Activated T-cell treated with anti-CD3 and anti-CD28 coated beads, Interleukin-2, amount 50 U/mL, for 48 hours (primary cell): ENCODE measurements at regions not wholly inside any gene's neighbourhood (a gene's known extent, or its start where the extent isn't known, plus 50 kb on each side); places are given as distances from the start of the nearest gene placed in this dataset.
"Not testable (repeated sequence)": the region's sequence is repeated elsewhere in the genome, so short reads cannot be mapped to it uniquely, and the experiment has no call there.

Source experiments
- DNase-seq, 2 experiments: peaks; one replicate each; pipeline ENCODE4 v3.0.0-alpha.2; 2020

DNA sequence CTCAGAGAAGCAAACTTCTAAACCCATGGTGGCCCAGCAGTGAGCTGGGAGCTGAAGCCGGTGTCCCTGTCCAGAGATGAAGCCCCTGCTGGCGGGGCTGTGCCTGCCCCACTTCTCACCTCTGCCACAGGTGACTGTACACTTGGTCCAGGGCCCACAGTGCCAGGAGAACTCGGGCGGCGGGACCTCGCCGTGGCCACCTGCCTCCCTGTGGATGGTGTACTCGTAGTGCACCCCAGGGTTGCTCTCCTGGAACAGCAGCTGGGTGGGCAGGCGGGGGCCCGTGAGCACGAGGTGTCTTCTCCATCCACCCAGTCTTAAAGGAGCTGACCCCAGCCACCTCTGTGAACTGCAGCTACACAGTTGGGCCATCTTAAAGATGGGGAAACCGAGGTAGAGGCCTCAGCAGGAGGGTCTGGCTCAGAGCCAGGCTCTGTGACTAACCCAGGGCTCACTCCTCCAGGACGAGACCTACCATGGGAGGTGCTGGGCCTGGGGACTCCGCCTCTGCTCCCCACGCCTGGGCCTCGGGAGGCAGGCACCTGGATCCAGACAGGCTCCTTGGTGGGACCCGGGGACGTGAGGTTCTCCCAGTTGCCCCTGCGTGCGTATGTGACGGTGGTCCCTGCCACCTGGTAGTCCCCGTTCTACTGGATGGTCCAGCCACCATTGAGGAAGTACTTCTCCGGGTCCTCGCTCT, 113.1 kb upstream of the AKAP13 start:
- DNase-seq, result not testable (repeated sequence)

DNA sequence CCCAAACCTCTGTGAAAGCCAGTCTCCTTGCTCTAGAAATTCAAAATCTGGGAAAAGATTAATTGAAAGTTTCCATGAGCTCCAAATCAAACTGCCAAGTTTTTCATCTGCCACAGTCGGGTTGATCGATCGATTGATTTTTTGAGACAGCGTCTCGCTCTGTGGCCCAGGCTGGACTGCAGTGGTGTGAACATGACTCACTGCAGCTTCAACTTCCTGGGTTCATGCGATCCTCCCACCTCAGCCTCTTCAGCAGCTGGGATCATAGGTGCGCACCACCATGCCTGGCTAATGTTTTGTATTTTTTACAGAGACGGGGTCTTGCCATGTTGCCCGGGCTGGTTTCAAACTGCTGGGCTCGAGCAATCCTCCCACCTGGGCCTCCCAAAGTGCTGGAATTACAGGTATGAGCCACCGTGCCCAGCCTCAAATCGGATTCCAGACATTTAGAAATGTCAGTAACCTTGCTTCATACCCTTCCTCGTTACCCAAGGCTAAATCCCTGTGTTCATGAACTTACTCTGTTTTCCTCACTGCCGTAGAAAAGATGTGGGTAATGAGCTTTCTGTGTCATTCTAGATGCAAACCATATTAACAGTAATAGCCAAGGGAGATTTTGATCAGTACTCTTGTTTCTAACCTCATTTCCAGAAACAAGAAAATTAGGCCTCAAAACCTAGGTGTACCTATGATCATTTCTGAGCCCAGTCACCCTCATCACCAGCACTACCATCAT, 105.9 kb upstream of the AKAP13 start:
- no peak for DNase-seq

DNA sequence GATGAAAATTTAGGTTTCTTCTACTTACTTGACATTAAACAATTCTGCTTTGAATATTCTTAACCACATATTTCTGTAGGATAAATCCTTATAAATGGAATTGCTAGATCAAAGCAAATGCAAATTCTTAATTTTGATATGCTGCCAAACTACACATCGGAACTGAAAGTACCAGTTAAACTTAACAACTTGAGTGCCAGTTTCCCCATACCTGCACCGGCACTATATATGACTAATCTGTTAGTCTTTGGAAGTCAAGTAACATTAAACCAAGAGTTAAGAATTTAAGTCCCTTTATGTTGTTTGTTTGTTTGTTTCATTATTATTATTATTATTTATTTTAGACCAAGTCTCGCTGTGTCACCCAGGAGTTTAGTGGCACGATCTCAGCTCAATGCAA, 103.9 kb upstream of the AKAP13 start:
- DNase-seq, result no peak

DNA sequence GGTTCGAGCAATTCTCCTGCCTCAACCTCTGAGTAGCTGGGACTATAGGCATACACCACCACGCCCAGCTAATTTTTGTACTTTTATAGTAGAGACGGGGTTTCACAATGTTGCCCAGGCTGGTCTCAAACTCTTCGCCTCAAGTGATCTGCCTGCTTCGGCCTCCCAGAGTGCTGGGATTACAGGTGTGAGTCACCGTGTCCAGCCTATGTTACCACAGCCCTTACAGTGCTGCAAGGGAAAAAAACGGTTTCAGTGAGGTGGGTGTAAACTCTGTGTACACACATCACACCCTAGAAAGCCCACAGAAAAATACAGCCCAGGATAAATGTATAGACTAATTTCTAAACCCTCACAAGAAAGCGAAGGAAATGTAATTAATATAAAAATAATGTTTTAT, 103.5 kb upstream of the AKAP13 start:
- DNase-seq, result no peak

DNA sequence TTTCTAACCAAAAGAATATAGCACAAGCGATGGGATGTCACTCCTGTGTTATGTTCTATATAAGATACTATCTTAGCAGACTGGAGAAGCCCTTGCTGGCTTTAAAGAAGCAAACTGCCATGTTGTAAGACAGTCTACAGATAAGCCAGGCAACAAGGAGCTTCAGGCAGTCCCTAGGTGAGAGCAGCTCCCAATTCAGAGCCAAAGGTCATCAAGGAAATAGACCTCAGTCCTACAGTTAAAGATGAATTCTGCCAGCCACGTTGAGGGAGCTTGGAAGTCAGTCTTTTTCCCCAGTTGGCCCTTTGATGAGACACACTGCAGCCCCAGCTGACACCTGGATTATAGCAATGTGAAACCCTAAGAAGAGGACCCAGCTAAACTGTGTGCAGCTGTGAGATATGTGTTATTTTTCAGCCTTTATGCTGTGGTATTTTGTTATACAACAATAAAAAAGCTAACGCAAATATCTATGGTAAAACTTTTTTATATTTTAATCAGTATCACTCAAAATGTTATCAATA, 102.5 kb upstream of the AKAP13 start:
- no peak for DNase-seq

DNA sequence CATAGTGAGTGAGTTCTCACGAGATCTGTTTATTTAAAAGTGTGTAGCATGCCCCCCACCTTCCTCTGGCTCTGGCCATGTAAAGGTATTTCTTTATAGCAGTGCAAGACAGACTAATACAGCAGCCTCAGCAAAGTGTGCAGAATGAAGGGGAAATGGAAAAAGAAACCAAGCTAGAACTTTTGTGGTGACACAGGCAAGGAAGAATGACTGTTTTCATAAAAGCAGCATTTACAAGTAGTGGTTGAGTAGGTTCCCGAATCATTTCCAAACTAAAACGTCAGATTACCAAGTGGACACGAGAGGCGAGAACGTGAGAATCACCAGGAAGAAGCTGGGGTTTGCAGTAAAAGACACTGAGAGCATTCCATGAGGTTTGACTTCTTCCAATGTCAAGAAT, 100.2 kb upstream of the AKAP13 start:
- no peak for DNase-seq

DNA sequence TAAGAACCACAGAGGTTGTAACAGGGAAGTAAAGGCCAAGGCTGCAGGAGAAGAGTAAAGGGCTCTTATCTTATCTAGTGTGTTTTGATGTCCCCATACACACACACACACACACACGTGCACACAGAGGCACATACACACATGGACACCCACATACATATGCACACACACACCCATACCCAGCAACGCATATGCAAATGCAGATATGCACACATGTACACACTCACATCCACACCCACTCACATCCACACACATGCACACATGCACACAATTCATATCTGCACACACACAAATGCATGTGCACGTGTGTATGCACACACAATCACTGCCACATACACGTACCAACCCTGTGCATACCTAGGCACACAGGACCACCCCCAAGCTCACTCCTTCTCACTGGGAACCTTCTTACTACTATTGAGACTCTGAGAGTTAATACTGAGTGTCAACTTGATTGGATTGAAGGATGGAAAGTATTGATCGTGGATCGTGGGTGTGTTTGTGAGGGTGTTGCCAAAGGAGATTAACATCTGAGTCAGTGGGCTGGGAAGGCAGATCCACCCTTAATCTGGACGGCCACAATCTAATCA, 99.0 kb upstream of the AKAP13 start:
- DNase-seq, result no peak

DNA sequence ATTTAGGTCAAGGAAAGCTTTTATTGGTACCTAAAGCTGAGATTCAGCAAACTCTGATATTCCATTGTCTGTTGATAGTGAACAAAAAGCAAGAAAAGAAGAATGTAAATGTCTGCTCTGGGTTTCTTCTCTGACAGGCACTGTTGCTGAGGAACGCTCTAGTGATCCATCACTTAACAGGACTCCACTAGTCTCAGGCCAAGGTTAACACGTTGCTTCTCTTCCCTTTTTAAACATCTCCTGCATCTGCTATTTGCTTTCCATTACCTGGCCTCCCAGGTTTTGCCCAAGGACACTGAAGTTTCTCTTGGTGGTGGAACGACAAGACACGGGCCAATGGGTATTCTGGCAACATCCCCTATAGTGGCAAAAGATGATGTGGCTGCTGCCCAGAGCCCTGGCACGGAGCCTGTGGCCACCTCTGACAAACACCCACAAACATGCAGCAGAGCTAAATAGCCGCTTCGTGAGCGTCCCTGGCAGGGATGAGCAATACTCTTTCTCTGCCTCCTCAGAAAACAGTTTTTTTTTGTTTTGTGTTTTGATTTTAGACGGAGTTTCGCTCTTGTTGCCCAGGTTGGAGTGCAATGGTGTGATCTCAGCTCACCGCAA, 97.8 kb upstream of the AKAP13 start:
- no peak for DNase-seq

DNA sequence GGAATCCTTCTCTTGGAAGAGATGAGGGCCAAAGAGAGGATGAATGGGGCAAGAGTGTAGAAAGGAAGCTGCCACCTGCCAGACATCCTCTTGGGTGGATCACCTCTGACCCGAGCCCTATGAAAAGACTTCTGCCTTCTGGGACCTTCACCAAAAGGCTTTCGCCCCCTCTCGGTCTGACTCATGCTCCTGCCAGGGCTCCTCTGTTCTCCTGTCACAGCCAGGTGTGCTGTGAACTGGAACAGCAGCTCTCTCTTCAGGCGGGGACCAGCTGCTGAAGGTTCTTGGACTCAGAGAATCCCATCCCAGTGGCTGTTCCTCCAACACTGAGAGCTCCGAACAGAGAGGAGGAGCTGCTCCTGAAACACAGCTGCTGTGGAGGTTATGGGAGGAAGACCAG, 96.6 kb upstream of the AKAP13 start:
- DNase-seq, result not testable (repeated sequence)

DNA sequence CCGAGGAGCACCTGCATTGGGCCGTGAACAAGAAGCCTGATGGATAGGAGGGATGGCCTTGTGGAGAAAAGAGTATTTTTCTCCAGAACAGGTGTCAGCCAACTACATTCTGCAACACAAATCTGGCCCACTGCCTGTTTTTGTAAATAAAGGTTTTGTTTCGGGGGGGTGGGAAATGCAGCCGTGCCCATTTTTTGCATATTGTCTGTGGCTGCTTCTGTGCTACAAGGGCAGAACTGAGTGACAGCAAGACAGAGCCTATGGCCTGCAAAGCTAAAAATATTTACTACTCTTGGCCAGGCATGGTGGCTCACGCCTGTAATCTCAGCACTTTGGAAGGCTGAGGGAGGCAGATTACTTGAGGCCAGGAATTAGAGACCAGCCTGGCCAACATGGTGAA, 95.9 kb upstream of the AKAP13 start:
- DNase-seq, result no peak

DNA sequence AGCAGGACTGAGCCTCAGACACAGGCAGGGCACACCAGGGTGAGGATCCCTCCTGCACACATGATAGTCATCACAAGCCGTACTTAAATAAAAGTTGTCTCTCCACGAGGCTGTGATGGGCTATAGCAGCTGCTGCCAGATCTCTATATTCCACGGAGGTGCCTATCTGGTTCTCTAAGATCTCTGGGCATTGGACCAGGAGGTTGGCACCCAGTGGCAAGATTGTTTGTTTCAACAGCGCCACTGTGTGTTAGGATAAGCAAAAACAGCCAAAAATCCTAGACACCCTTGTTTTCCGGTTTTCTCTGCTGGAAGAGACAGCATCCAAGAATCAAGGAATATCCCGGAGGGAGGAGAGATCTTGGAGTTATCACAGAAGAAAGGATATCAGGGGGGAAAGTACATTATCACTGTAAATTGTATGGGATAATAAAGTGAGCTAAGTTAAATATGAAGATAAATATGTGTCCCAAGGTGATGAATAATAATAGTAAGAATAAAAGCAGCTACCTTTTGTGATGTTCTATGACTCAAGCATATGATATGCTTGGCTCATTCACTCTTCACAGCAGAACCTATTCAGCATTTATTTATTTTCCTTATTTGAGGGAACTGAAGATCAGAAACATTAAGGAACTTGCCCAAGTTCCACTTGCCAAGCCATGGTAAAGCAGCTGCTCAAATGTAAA, 90.6 kb upstream of the AKAP13 start:
- no peak for DNase-seq

DNA sequence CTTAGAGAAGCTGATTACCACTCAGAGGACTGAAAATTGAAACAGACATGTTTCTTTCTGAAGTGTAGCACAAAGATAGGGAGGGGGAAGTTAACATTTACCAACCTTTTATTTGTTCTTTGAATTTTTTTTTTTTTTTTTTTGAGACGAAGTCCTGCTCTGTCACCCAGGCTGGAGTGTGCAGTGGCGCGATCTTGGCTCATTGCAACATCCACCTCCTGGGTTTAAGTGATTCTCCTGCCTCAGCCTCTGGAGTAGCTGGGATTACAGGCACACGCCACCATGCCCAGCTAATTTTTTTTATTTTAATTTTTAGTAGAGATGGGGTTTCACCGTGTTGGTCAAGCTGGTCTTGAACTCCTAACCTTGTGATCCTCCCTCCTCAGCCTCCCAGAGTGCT, 87.8 kb upstream of the AKAP13 start:
- not testable (repeated sequence) for DNase-seq

DNA sequence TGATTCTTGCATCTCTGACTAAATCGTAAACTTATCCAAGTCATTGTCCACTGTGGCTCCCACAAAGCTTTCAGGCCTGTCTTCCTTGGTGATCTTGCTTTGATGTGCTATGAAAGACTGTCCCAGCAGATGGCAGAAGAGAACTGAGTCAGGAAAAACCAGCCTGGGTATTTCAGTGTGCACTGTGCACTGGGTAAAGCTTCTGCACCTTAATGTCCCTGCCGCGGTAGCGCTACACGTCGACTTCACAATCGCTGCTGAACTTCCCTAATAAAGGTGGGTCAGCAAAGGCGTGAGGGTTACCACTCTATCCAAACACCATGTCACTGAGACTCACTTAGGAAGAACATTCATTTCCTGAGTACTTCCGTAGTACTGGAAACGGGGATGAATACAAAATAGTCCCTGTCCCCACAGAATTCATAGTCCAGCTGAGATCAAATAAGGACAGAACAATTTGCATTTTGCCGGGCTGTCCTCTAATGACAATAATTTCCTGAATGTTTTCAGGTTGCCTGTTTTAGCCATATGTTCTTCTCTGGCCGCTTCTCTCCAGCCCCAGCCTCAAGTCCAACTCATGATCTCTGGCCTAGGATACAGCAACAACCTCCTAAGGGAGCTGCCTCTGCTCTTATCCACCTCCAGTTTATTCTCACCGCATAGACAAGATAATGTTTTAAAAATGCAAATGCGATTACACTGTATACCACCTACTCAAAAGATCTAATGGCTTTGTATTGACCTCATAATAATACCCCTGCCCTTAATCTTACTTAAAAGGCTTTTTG, 83.6 kb upstream of the AKAP13 start:
- DNase-seq, result peak; percentile 77 to 78

DNA sequence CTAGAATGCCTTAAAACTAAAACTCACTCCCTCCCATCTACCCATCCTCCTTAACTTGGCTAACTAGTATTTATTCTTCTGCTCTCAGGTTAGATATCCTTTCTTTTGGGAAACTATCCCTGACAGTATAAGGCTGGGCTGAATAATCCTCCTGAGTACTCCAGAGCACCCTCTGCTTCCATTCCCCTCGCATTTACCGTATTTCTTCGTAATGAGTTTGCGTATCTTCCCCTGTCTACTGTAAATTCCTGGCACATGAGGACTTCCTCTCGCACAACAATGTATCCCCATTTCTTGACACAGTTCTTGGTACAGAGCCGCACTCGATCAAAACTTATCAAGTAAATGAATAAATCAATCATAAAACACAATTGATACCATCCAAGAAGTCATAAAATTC, 82.9 kb upstream of the AKAP13 start:
- no peak for DNase-seq

DNA sequence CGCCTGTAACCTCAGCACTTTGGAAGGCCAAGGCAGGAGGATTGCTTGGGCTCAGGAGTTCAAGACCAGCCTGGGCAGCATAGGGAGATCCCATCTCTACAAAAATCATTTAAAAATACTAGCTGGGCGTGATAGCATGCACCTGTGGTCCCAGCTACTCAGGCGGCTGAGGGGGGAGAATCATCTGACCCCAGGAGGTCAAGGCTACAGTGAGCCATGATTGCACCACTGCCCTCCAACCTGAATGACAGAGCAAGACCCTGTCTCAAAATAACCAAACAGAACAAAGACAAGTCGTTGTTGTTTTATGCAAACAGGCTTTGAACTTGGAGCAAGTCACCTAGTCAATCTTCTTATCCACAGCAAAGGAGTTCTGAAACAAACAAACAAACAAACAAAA, 82.0 kb upstream of the AKAP13 start:
- DNase-seq, result no peak

DNA sequence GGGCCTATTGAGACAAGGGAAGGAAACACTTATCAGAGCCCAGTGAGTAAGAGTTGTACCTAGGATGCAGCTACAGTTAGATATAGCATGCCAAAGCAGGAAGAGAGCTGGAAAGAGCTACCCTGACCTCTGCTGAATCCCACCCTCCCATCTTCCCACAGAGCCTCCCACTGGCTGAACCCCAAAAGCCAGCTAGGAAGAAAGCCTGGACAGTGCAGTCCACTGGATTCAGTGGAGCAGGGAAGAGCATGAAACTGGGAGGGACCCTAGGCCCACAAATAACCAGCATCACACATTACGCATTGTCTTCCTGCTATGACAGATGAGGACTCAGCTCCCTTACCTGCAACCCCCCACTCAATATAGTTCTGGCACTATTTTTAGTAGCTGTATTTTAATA, 81.5 kb upstream of the AKAP13 start:
- DNase-seq, result no peak

DNA sequence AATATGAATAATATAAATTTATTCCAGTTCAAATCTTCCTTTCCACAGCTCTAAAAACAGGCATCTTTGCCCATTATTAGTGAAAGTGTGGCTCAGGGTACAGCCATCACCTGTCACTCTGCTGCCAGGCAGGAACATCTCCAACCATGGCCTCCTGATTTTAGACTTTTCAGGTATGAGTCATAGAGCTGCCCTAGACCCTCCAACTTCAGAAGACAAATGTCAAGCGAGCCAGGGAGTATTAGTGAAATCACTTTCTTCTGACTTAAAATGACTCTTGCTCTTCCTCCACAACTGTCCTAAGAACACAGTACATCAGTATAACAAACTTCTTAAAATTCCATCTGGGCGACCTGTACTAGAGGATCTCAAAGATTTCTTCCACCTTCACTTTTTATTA, 78.1 kb upstream of the AKAP13 start:
- DNase-seq, result no peak

DNA sequence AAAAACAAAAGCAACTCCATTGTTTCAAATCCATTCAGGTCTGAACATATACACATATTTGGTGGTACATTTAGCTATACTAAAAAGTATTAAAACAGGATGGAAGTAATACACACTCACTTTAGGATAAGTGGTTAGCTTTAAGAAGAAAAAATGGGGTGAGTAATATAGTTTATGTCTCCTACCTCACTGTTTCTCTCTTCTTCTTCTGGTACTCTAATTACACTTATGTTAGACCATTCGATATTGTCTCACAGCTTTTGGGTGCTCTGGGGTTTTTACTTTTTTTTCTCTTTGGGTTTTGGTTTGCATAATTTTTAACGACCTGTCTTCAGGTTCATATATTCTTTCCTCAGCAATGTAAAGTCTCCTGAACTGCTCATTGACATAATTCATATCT, 75.4 kb upstream of the AKAP13 start:
- no peak for DNase-seq

DNA sequence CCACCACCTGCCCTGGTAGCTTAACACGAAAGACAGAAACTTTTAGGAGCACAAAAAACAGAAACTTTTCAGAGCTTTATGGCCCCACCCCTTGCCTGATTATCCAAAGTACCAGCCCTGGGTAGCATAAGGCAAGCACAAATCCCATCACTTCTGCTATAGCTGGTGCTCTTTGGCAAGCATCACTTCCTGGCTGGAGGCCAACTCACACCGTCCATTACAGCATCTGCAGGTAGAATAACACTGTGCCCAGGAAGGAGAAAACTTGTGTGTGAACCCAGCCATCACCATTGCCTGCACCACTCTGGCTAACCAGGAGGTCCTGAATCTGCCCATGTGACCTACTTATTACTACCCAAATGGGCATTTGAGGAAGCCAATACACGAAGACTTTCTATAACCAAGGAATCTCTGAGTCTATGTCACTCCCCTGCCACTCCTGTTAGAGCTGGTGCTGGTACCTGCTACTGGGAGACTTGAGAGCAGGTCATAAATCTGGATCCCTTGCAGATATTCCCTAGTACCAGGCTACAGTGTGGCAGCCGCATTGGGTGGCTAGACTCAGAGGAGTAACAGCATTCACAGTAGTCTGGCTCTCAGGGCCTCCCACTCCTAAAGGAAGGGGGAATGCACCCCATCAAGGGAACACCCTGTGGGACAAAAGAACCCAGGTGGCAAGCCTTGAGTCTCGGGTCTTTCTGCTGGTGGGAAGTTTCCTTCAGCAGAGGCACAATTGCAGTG, 73.3 kb upstream of the AKAP13 start:
- DNase-seq, result no peak

DNA sequence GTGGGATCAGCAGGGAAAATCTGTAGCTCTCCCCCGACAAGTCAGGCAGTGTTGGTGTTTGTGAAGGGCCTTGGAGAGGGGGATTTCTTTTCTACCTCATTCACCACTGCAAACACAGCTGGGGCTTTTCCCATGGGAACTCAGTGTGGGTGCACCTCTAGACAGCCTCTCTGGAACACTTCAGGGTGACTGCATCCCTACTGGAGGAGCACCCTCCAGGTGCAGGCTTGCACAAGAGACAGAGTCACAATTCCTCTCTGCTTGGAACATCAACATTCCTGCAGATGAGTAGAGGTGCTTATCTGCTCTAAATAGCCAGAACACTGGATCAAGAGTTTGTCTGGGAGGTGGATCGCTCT, 72.7 kb upstream of the AKAP13 start:
- DNase-seq, result no peak

DNA sequence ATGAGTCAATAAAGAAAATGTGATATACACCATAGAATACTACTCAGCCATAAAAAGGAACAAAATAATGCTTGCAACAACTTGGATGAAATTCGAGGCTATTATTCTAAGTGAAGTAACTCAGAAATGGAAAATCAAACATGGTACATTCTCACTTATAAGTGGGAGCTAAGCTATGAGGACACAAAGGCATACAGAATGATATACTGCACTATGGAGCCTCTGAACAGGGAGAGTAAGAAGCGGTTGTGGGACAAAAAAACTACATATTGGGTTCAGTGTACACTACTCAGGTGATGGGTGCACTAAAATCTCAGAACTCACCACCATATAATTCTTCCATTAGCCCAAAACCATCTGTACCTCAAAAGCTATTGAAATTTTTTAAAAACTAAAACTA, 68.8 kb upstream of the AKAP13 start:
- DNase-seq, result no peak

DNA sequence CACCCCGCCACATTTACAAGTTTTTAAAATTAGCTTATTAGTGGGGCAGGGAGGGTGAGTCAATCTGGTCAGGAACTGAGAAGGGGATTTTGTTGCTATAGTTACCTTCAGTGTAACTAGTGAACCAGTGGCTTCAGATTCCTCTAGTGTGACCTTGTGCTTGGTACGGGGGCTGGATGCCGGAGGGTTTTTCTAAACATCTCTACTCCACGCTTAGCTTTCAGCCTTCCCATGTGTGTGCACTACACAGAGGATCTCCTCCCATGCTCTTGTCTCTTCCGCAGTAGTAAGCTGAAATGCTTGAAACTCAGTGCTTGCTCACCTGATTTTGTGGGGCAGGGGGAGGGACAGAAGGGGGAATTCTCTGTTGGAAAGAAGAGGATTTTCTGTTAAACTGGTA, 67.9 kb upstream of the AKAP13 start:
- no peak for DNase-seq
